ENCODE measurements at regions not wholly inside any gene's neighbourhood (a gene's known extent, or its start where the extent isn't known, plus 50 kb on each side); places are given as distances from the start of the nearest gene placed in this dataset.

DNA sequence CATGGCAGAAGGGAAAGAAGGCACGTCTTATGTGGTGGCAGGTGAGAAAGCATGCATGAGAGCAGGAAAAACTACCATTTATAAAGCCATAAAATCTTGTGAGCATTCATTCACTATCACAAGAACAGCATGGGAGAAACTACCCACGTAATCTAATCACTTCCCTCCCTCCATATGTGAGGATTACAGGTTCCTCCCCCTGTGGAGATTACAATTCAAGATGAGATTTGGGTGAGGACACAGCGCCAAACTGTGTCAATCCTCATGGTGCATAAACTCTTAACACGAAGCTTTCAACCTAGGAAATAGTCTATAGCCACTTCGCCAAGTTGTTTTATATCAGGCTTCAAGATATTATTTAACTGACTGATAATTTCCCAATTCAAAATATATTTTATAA, 595.5 kb downstream of the FBXO15 start:
- no peak for TF ChIP-seq CTCF (IDR thresholded peaks at IDR 0.05; ENCODE audit: borderline replicate concordance, control extremely low read depth, extremely low read depth, insufficient read depth, missing control alignments)
- in situ Hi-C loops (cut with MboI; ENCODE audit: low sequenced_read_pairs, unreplicated experiment), result no loop called here
- no peak for DNase-seq (ENCODE audit: low spot score)

- DNase-seq (ENCODE audit: low spot score), result no peak
- TF ChIP-seq CTCF (IDR thresholded peaks at IDR 0.05; ENCODE audit: borderline replicate concordance, control extremely low read depth, extremely low read depth, insufficient read depth, missing control alignments), result no peak
- in situ Hi-C loops (cut with MboI; ENCODE audit: low sequenced_read_pairs, unreplicated experiment), result no loop called here
These were observed 596.4 kb downstream of the FBXO15 start for GRCh38 chr18:73551211-73551610.

DNA sequence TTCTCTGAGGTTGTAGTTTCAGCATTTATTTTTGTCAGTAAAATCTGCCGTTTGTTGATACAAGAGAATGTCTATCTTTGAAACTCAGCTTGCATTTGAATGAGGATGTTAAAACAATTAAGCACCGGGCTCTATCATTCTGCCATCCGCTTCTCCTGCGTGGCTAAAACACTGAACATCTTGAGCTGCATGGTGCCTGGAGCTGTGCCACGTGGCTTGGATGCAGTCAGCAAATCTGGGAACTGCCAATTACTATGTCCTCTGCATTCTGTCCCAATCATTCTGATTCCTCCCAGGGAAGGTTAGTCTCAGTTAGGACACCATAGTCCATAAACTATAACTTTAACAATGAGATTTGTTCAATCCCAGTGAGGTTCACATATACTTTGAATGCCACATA, 598.4 kb downstream of the FBXO15 start:
- DNase-seq (ENCODE audit: low spot score), result no peak
- in situ Hi-C loops (cut with MboI; ENCODE audit: low sequenced_read_pairs, unreplicated experiment), result no loop called here
- TF ChIP-seq CTCF (IDR thresholded peaks at IDR 0.05; ENCODE audit: borderline replicate concordance, control extremely low read depth, extremely low read depth, insufficient read depth, missing control alignments), result no peak

GRCh38 chr18:73545472-73545871, 602.2 kb downstream of the FBXO15 start:
- TF ChIP-seq CTCF (IDR thresholded peaks at IDR 0.05; ENCODE audit: borderline replicate concordance, control extremely low read depth, extremely low read depth, insufficient read depth, missing control alignments), result no peak
- in situ Hi-C loops (cut with MboI; ENCODE audit: low sequenced_read_pairs, unreplicated experiment), result no loop called here

GRCh38 chr18:73544617-73545016, 603.0 kb downstream of the FBXO15 start:
- in situ Hi-C loops (cut with MboI; ENCODE audit: low sequenced_read_pairs, unreplicated experiment), result no loop called here
- no peak for DNase-seq (ENCODE audit: low spot score)
- no peak for TF ChIP-seq CTCF (IDR thresholded peaks at IDR 0.05; ENCODE audit: borderline replicate concordance, control extremely low read depth, extremely low read depth, insufficient read depth, missing control alignments)

More at GRCh38 chr18:73545472-73545871, 602.2 kb downstream of the FBXO15 start:
- no peak for DNase-seq (ENCODE audit: low spot score)

DNA sequence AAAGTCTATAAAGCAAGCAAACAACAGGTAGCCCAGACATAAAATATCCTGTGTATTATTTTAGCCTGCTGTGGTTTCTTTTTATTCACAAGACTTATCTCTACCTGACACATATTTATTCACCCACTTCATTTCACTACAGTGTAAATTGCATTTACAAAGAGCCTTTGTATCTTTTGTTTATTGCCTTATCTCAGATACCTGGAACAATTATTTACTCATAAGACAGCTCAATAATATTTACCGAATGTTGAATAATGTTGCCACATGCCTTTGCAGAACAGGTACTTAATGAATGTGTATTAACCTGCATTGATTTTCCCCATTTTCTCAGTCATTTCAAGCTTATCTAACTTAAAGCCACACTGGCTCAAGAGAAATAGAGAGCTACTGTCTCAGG, 603.6 kb downstream of the FBXO15 start:
- in situ Hi-C loops (cut with MboI; ENCODE audit: low sequenced_read_pairs, unreplicated experiment), result no loop called here
- TF ChIP-seq CTCF (IDR thresholded peaks at IDR 0.05; ENCODE audit: borderline replicate concordance, control extremely low read depth, extremely low read depth, insufficient read depth, missing control alignments), result no peak
- DNase-seq (ENCODE audit: low spot score), result no peak

- in situ Hi-C loops (cut with MboI; ENCODE audit: low sequenced_read_pairs, unreplicated experiment), result no loop called here
- DNase-seq (ENCODE audit: low spot score), result no peak
- TF ChIP-seq CTCF (IDR thresholded peaks at IDR 0.05; ENCODE audit: borderline replicate concordance, control extremely low read depth, extremely low read depth, insufficient read depth, missing control alignments), result no peak
These were observed 611.6 kb downstream of the FBXO15 start for GRCh38 chr18:73535990-73536389.

Measured in GM13976 (cell line).